K562 (cell line): ENCODE measurements at regions not wholly inside any gene's neighbourhood (a gene's known extent, or its start where the extent isn't known, plus 50 kb on each side); places are given as distances from the start of the nearest gene placed in this dataset.

Source experiments
- FOXJ3 ChIP-seq: sonication (generic); formaldehyde crosslinking; IDR thresholded peaks from 2 replicates; pipeline ENCODE4 v1.4.0; 2020; ENCODE audit warnings: mild to moderate bottlenecking, missing genetic modification reagents
- IFI16 ChIP-seq: fragments of 250-450 bp; sonication (Bioruptor Pico); IDR thresholded peaks from 2 replicates; pipeline ENCODE4 v2.1.2; 2022; ENCODE audit warnings: mild to moderate bottlenecking, inconsistent platforms
- PRMT5 ChIP-seq: sonication (generic); formaldehyde crosslinking; IDR thresholded peaks from 2 replicates; pipeline ENCODE4 v1.5.0; 2020; ENCODE audit warnings: missing genetic modification reagents
- RBFOX2 ChIP-seq: fragments of 200-400 bp; formaldehyde crosslinking; IDR thresholded peaks from 2 replicates; pipeline ENCODE4 v1.6.1; 2017; ENCODE audit warnings: low read depth, mild to moderate bottlenecking, low read length, moderate library complexity
- SLC30A9 ChIP-seq: fragments of 250-450 bp; sonication (Bioruptor Pico); IDR thresholded peaks from 2 replicates; pipeline ENCODE4 v1.8.0; 2022; ENCODE audit warnings: mild to moderate bottlenecking, moderate library complexity
- SRSF3 ChIP-seq: fragments of 200-400 bp; formaldehyde crosslinking; IDR thresholded peaks from 2 replicates; pipeline ENCODE4 v1.6.1; 2016; ENCODE audit warnings: mild to moderate bottlenecking, low read length, moderate library complexity; ENCODE audit not compliant: insufficient read depth
- TARDBP ChIP-seq: fragments of 450-650 bp; IDR thresholded peaks from 2 replicates; pipeline ENCODE4 v1.6.1; 2016
- TRIM25 ChIP-seq: fragments of 450-650 bp; IDR thresholded peaks from 2 replicates; pipeline ENCODE4 v1.7.0; 2016; ENCODE audit warnings: borderline replicate concordance
- ZNF212 ChIP-seq: fragments of 450-650 bp; formaldehyde crosslinking; IDR thresholded peaks from 2 replicates; pipeline ENCODE4 v1.4.0; 2020; ENCODE audit warnings: mild to moderate bottlenecking
- TF ChIP-seq, protein P1 (sequence below): fragments of 450-650 bp; IDR thresholded peaks from 2 replicates; pipeline ENCODE4 v1.6.1; 2016; ENCODE audit warnings: mild to moderate bottlenecking, moderate library complexity
- TF ChIP-seq, protein P2 (sequence below): IDR thresholded peaks from 3 replicates; pipeline ENCODE4 v1.6.1; 2011; ENCODE audit warnings: borderline replicate concordance, mild to moderate bottlenecking, moderate library complexity; ENCODE audit not compliant: insufficient read length; ENCODE audit errors: extremely low read depth

- TF ChIP-seq, protein P1, sequence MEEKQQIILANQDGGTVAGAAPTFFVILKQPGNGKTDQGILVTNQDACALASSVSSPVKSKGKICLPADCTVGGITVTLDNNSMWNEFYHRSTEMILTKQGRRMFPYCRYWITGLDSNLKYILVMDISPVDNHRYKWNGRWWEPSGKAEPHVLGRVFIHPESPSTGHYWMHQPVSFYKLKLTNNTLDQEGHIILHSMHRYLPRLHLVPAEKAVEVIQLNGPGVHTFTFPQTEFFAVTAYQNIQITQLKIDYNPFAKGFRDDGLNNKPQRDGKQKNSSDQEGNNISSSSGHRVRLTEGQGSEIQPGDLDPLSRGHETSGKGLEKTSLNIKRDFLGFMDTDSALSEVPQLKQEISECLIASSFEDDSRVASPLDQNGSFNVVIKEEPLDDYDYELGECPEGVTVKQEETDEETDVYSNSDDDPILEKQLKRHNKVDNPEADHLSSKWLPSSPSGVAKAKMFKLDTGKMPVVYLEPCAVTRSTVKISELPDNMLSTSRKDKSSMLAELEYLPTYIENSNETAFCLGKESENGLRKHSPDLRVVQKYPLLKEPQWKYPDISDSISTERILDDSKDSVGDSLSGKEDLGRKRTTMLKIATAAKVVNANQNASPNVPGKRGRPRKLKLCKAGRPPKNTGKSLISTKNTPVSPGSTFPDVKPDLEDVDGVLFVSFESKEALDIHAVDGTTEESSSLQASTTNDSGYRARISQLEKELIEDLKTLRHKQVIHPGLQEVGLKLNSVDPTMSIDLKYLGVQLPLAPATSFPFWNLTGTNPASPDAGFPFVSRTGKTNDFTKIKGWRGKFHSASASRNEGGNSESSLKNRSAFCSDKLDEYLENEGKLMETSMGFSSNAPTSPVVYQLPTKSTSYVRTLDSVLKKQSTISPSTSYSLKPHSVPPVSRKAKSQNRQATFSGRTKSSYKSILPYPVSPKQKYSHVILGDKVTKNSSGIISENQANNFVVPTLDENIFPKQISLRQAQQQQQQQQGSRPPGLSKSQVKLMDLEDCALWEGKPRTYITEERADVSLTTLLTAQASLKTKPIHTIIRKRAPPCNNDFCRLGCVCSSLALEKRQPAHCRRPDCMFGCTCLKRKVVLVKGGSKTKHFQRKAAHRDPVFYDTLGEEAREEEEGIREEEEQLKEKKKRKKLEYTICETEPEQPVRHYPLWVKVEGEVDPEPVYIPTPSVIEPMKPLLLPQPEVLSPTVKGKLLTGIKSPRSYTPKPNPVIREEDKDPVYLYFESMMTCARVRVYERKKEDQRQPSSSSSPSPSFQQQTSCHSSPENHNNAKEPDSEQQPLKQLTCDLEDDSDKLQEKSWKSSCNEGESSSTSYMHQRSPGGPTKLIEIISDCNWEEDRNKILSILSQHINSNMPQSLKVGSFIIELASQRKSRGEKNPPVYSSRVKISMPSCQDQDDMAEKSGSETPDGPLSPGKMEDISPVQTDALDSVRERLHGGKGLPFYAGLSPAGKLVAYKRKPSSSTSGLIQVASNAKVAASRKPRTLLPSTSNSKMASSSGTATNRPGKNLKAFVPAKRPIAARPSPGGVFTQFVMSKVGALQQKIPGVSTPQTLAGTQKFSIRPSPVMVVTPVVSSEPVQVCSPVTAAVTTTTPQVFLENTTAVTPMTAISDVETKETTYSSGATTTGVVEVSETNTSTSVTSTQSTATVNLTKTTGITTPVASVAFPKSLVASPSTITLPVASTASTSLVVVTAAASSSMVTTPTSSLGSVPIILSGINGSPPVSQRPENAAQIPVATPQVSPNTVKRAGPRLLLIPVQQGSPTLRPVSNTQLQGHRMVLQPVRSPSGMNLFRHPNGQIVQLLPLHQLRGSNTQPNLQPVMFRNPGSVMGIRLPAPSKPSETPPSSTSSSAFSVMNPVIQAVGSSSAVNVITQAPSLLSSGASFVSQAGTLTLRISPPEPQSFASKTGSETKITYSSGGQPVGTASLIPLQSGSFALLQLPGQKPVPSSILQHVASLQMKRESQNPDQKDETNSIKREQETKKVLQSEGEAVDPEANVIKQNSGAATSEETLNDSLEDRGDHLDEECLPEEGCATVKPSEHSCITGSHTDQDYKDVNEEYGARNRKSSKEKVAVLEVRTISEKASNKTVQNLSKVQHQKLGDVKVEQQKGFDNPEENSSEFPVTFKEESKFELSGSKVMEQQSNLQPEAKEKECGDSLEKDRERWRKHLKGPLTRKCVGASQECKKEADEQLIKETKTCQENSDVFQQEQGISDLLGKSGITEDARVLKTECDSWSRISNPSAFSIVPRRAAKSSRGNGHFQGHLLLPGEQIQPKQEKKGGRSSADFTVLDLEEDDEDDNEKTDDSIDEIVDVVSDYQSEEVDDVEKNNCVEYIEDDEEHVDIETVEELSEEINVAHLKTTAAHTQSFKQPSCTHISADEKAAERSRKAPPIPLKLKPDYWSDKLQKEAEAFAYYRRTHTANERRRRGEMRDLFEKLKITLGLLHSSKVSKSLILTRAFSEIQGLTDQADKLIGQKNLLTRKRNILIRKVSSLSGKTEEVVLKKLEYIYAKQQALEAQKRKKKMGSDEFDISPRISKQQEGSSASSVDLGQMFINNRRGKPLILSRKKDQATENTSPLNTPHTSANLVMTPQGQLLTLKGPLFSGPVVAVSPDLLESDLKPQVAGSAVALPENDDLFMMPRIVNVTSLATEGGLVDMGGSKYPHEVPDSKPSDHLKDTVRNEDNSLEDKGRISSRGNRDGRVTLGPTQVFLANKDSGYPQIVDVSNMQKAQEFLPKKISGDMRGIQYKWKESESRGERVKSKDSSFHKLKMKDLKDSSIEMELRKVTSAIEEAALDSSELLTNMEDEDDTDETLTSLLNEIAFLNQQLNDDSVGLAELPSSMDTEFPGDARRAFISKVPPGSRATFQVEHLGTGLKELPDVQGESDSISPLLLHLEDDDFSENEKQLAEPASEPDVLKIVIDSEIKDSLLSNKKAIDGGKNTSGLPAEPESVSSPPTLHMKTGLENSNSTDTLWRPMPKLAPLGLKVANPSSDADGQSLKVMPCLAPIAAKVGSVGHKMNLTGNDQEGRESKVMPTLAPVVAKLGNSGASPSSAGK: no peak
- TF ChIP-seq, protein P2, sequence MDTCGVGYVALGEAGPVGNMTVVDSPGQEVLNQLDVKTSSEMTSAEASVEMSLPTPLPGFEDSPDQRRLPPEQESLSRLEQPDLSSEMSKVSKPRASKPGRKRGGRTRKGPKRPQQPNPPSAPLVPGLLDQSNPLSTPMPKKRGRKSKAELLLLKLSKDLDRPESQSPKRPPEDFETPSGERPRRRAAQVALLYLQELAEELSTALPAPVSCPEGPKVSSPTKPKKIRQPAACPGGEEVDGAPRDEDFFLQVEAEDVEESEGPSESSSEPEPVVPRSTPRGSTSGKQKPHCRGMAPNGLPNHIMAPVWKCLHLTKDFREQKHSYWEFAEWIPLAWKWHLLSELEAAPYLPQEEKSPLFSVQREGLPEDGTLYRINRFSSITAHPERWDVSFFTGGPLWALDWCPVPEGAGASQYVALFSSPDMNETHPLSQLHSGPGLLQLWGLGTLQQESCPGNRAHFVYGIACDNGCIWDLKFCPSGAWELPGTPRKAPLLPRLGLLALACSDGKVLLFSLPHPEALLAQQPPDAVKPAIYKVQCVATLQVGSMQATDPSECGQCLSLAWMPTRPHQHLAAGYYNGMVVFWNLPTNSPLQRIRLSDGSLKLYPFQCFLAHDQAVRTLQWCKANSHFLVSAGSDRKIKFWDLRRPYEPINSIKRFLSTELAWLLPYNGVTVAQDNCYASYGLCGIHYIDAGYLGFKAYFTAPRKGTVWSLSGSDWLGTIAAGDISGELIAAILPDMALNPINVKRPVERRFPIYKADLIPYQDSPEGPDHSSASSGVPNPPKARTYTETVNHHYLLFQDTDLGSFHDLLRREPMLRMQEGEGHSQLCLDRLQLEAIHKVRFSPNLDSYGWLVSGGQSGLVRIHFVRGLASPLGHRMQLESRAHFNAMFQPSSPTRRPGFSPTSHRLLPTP: no peak
- TF ChIP-seq RBFOX2: peak; percentile 42; the same call in 1 of the 2 replicates
- TF ChIP-seq ZNF212 (CRISPR knock-in tag): no peak
- TF ChIP-seq SRSF3: no peak
- no peak for TF ChIP-seq PRMT5 (CRISPR knock-in tag)
- peak; percentile 99 for TF ChIP-seq TARDBP
- no peak for TF ChIP-seq IFI16 (CRISPR knock-in tag)
- TF ChIP-seq SLC30A9 (CRISPR knock-in tag): no peak
- TF ChIP-seq TRIM25: no peak
- no peak for TF ChIP-seq FOXJ3 (CRISPR knock-in tag)
Measured at GRCh38 chr4:78691971-78692821, 84.0 kb upstream of the BMP2K start (continued).
